Suppressor macrophage (primary cell): ENCODE measurements at regions not wholly inside any gene's neighbourhood (a gene's known extent, or its start where the extent isn't known, plus 50 kb on each side); places are given as distances from the start of the nearest gene placed in this dataset.

Experiments
- DNase-seq, 4 experiments: peaks; one replicate each; pipeline ENCODE4 v3.0.0-alpha.2; 2020 to 2022

DNA sequence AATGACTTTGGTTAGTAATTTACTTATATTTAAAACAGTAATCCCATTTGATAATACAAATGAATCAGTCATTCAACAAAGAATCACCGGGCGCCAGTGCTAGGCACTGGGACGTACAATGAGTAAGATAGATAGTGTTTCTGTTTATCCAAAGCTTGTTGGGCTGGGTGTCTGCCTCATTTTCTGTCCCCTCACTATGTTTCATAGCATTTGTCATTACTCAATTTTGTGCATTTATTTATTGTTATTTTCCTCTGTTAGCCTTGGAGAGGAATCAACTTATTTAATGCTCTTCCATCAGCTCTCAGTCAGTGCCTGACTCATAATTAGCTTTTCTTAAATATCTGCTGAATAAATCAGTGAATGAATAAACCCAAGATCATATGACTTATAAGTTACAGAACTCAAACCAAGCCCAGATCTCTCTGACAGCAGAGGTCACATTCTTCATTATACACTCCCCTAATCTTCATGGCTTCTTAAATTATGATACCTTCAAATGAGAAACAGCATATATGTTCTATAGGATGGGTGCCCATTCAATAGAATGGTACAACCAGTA is 86.2 kb downstream of the TSPAN8 start:
- no peak for DNase-seq

GRCh38 chr12:71070416-71071128 is 87.2 kb downstream of the TSPAN8 start:
- DNase-seq: no peak

GRCh38 chr12:71069311-71069710 is 88.5 kb downstream of the TSPAN8 start:
- no peak for DNase-seq

- no peak for DNase-seq
These were observed 94.7 kb downstream of the TSPAN8 start for GRCh38 chr12:71063087-71063486.

DNA sequence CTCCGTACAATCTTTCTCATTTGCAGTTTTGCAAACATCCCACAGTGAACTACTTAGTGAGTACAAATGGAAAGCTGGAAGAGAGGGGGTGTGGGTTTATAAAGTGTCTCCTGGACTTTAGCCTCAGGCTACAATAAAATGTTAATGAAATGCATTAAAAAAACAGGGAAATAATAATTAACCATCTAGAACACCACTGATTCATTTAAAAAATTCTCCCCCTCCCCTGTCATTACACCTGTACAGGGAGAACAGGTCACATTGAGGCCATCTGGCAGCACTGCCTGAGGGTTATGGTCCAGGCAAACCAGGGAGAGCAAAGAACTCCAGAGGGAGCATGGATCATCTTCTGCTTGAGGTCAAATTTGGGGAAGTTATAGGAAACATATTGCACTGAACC is 96.3 kb downstream of the TSPAN8 start:
- DNase-seq: no peak

DNA sequence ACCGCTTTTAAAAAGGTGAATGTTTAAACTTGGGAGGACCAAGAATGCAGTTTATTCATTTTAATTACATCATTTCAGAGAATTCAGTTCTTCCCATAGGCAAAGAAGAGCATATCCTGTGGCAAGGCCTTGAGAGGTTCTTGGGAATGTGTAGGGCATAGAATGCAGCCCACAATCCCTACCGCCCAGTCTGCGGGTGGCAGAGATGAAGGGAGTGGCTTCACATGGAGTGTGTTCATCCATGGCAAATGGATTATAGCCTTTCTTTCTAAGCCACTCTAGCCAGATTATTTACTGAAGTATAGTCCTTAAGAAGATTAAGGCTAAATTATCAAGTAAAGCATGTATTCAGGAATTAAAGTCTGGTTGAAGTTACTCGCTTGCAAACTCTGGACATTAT is 97.4 kb downstream of the TSPAN8 start:
- no peak for DNase-seq

DNA sequence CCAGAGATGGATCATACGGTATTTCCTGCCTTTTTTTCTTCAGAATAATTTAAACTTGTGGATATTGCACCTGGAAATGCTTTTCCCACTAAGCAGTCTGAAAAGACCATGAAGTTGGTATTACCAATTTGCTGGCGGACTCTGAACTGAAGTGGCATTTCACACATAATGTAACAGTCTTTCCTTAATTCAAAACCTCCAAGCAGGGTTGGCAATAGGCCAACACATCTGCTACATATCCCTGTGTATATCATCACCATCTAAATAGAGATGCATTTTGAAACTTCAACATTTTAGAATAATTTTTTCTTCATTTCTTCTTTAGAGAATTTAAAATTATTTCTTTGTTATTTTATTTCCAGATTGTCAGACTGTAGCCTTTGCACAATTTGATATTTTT is 100.5 kb downstream of the TSPAN8 start:
- DNase-seq: no peak

DNA sequence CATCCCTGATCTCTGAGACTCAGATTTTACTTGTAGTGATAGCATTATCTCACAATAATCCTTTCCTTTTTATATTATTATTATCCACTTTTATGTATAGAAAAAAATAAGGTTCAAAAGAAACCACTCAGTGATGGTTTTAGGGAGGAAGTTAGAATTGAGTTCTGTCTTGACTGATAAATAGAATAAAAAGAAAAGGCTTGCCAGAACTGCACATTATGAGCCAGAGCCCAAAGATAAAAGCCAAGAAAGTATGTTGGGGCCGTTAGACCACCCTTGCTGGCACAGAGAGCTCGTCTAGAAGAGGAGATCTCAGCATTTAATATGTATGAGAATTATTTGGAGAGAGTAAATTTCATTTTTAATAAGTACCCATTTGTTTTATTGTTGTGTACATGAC is 103.2 kb downstream of the TSPAN8 start:
- no peak for DNase-seq

DNA sequence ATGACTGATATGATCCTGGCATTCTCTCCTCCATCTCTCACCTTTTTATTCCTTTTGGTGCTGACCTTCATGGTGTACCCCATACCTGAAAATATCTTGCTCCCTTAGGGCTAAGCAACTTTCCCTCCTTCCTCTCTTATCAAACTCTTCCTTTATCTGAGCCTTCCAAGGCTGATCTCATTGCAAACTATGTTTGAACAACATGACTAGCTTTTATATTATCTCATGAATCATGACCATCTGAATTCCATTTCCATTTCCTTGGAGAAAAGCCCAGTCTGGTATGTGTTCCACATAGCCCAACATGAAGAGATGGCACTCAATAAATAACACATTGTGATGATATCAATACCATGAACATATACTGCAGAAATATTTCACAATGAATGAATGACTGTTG is 111.6 kb downstream of the TSPAN8 start:
- no peak for DNase-seq

DNA sequence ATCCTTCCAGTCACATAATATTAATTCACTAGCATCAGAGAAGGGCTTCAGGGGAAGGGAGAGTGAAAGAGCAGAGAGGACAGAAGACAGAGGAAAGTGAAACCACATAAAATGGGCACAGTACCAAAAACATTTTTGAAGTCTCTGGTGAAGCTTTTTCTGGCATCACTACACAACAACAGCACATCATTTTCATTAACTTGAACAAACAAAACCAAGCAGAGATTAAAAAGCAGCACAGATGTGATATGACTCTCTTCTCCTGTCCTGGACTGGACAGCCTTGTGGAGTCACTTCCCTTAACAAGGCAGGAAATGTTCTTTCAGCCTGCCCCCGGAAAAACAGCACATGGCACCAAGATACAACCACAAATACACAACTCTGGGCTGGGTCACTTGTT is 112.0 kb downstream of the TSPAN8 start:
- DNase-seq: no peak

GRCh38 chr12:71041476-71041875 is 116.3 kb downstream of the TSPAN8 start:
- no peak for DNase-seq

- no peak for DNase-seq
These were observed 118.4 kb upstream of the PTPRR start for GRCh38 chr12:71038960-71039359.

- DNase-seq: no peak
These were observed 116.0 kb upstream of the PTPRR start for GRCh38 chr12:71036526-71036925.

- DNase-seq: no peak
These were observed 112.4 kb upstream of the PTPRR start for GRCh38 chr12:71032933-71033332.

GRCh38 chr12:71029302-71029701 is 108.8 kb upstream of the PTPRR start:
- DNase-seq: no peak

DNA sequence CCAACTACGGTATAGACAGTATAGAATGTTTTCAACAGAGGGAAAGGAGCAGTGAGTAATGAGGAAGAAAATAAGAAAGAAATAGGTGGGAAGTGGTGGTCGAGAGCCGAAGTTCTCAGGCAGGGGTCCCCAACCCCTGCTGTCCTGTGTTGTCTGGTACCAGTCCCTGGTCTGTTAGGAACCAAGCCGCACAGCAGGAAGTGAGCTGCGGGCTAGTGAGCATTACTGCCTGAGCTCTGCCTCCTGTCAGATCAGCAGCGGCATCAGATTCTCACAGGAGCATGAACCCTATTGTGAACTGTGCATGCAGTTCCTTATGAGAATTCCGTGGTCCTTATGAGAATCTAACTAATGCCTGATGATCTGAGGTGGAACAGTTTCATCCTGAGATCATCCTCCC is 107.3 kb upstream of the PTPRR start:
- no peak for DNase-seq

DNA sequence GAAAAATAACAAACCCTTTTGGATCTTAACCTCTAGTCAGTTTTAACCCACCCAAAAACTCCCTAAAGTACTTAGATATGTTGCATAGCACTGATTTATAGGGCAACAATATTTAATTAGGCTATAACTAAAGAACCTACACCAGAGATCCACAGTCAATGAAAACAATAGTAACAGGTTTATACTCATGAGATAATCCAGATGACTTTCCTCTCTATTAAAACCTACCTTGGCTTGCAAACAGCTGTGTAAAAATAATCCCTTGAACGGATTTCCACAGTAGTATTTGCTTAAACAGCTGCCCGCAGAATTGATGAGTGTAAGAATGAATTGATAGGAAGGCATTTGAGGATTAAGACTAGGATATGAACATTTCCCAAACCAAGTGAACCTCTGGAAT is 104.3 kb upstream of the PTPRR start:
- no peak for DNase-seq

GRCh38 chr12:71024281-71024680 is 103.7 kb upstream of the PTPRR start:
- DNase-seq: no peak

DNA sequence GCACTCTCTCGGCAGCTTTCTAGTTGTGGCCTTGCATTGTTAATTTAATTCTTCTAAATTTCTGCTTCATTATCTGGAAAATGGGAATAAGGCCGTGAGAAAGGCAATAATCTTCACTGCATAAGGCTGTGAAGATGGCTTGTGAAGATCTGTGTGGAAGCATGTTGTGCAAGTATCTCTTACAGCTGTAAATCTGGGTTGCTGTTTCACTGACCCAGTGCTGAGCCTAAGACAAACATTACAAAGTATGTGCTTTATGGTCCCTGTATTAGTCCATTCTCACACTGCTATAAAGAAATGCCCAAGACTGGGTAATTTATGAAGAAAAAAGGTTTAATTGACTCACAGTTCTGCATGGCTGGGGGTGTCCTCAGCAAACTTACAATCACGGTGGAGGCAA is 101.0 kb upstream of the PTPRR start:
- no peak for DNase-seq

DNA sequence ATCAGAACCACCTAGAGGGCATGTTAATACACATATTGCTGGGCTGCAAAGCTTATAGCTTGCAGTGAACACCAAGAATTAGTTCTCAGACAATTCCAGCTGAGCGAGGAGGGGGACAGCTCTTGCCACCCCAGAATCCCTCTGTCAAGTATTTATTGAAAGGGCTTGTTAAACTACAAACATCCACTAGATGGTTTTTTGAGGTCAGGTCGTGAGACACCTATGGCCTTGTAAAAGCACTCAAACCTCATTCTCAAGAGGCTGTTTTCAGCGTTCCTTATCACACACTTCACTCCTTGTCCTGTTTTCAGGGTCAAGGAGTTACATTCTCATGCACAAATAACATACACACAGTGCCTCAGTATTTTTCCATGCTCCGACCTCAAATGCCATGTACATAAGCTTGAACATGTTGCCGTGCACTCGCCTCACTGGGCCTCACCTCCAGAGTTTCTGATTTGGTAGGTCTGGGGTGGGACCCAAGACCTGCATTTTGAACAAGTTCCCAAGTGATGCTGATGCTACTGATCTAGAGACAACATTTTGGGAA is 98.8 kb upstream of the PTPRR start:
- no peak for DNase-seq

DNA sequence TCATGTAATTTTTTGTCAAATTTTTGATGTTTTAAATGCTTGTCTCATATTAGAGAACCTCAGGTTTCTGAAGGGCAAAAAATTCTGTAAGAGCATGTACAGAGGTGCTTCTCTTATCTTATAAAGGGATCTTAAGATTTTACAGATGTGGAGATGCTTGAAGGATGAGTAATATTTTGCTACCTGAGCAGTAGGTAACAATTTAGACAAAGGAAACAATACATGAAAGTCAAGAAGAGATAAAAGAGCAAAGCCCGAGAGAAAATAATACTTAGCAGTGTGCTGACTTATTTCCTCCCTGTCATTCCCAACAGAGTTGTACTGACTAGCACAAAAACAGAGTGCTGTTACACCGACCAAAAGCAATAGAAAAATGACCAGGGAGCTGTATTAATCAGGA is 98.1 kb upstream of the PTPRR start:
- no peak for DNase-seq

- peak in 1 of 4 experiments; percentile 1 for DNase-seq
These were observed 93.7 kb upstream of the PTPRR start for GRCh38 chr12:71014180-71014785.

GRCh38 chr12:71011261-71011660 is 90.7 kb upstream of the PTPRR start:
- DNase-seq: no peak

DNA sequence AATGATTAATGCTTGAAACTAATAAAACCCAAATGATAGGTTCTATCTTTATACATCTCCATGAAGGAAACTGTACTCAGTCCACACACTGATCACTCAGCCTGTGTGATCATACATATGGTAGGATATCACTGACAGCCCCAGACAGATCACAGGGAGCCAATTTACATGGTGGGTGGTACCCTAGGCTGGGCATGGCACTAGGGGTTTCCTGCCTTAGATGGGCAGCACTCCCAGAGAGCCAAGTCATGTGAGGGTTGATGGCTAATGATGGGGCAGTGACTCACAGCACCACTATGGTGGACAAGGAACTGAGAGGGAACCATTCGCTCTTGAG is 89.6 kb upstream of the PTPRR start:
- DNase-seq: no peak
